Mucosa of descending colon (tissue), 3 donors: ENCODE measurements at regions not wholly inside any gene's neighbourhood (a gene's known extent, or its start where the extent isn't known, plus 50 kb on each side); places are given as distances from the start of the nearest gene placed in this dataset.

Experiments
- ATAC-seq: fragments of 200-7000 bp; cut with Tn5 transposase; one replicate; pipeline ENCODE4 v1.9.1; 2020; ENCODE audit warnings: mild to moderate bottlenecking, moderate library complexity
- DNase-seq, 3 donors: peaks; one replicate each; pipeline ENCODE4 v3.0.0-alpha.2; 2020
- H3K36me3 ChIP-seq: fragments of 200-600 bp; one replicate; pipeline ENCODE4 v1.8.0; 2021; ENCODE audit warnings: low read depth, mild to moderate bottlenecking
- H3K4me1 ChIP-seq: fragments of 200-600 bp; one replicate; pipeline ENCODE4 v1.8.0; 2021; ENCODE audit warnings: low read depth, mild to moderate bottlenecking
- H3K4me3 ChIP-seq: fragments of 200-600 bp; one replicate; pipeline ENCODE4 v1.8.0; 2021; ENCODE audit warnings: mild to moderate bottlenecking
- H3K9me3 ChIP-seq: fragments of 200-600 bp; one replicate; pipeline ENCODE4 v1.8.0; 2021; ENCODE audit warnings: mild to moderate bottlenecking
- CTCF ChIP-seq: fragments of 200-600 bp; IDR thresholded peaks from one replicate; pipeline ENCODE4 v1.8.0; 2022; ENCODE audit warnings: antibody characterized with exemption, mild to moderate bottlenecking
- intact Hi-C, 2 donors: fragments of 100-400 bp; cut with DNase I in 1 of 2; cut with micrococcal nuclease in 1 of 2; formaldehyde crosslinking; loops; one replicate each; pipeline versions ENCODE4 v1.11.0 to v1.11.1; 2022; cut with DNase I, micrococcal nuclease
- donor health status: DM: no; HTN: no; CAD: no; lungs with moderate emphysema.
- donor health status: DM: no; HTN: no; CAD: no.
- donor health status: DM: no; HTN: yes; CAD: no.

- TF ChIP-seq CTCF, result no peak
- no peak overlapping the region for H3K4me3 ChIP-seq
- DNase-seq (no peak), ATAC-seq (no peak)
- no peaks in the 10 kb centered on the region for H3K36me3 ChIP-seq
- H3K9me3 ChIP-seq, result no peaks in the 10 kb centered on the region
- no peaks in the 10 kb centered on the region for H3K4me1 ChIP-seq
- intact Hi-C loops, result no loop called here
These were observed 52.8 kb upstream of the MEIS1 start for GRCh38 chr2:66382091-66382490.

- H3K4me3 ChIP-seq, result no peak overlapping the region
- H3K36me3 ChIP-seq, result no peaks in the 10 kb centered on the region
- no peaks in the 10 kb centered on the region for H3K4me1 ChIP-seq
- intact Hi-C loops, result no loop called here
- no peak for ATAC-seq
- no peak for TF ChIP-seq CTCF
- H3K9me3 ChIP-seq, result no peaks in the 10 kb centered on the region
- DNase-seq, result no peak
These were observed 55.5 kb upstream of the MEIS1 start for GRCh38 chr2:66379473-66379872.

DNA sequence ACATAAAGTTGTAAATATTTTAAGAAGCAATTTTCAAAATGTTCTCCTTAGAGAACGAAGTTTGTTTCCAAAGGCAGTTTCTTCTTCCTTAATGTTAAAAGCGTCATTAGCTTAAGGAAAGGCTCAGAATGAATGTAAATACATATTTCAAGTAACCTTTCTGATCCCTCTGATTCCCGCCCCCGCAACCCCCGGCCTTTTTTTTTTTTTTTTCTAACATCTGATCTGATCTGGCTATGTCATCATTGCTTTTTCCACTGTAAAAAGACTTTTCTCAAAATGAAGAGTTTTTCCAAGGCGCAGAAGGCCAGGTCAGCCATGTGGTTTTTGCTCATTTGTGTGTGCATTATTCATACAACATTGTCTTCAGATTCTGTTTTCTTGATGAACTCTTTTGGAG, 57.1 kb upstream of the MEIS1 start:
- Histone ChIP-seq H3K36me3 (no peaks in the 10 kb centered on the region), H3K4me3 (no peak overlapping the region), H3K4me1 (no peaks in the 10 kb centered on the region), H3K9me3 (no peaks in the 10 kb centered on the region)
- no peak for TF ChIP-seq CTCF
- DNase-seq (no peak), ATAC-seq (no peak)
- intact Hi-C loops, result no loop called here

GRCh38 chr2:66370824-66371223, 64.1 kb upstream of the MEIS1 start:
- intact Hi-C loops, result no loop called here
- Histone ChIP-seq H3K36me3 (no peaks in the 10 kb centered on the region), H3K4me3 (no peak overlapping the region), H3K4me1 (no peaks in the 10 kb centered on the region), H3K9me3 (no peaks in the 10 kb centered on the region)
- TF ChIP-seq CTCF, result no peak
- no peak for ATAC-seq
- DNase-seq, result no peak

GRCh38 chr2:66366619-66367018, 68.3 kb upstream of the MEIS1 start:
- Histone ChIP-seq H3K36me3 (no peaks in the 10 kb centered on the region), H3K9me3 (no peaks in the 10 kb centered on the region), H3K4me3 (no peak overlapping the region), H3K4me1 (no peaks in the 10 kb centered on the region)
- ATAC-seq, result no peak
- no peak for TF ChIP-seq CTCF
- DNase-seq, result no peak
- intact Hi-C loops, result no loop called here
